ENCODE measurements at regions not wholly inside any gene's neighbourhood (a gene's known extent, or its start where the extent isn't known, plus 50 kb on each side); places are given as distances from the start of the nearest gene placed in this dataset.
"Not testable (repeated sequence)": the region's sequence is repeated elsewhere in the genome, so short reads cannot be mapped to it uniquely, and the experiment has no call there.

GRCh38 chr2:185274718-185275484, 463.7 kb upstream of the FSIP2 start:
- no peak for DNase-seq

GRCh38 chr2:185275979-185276378, 462.6 kb upstream of the FSIP2 start:
- not testable (repeated sequence) for DNase-seq

- no peak for DNase-seq
These were observed 459.8 kb upstream of the FSIP2 start for GRCh38 chr2:185278761-185279160.

- DNase-seq, result no peak
These were observed 458.6 kb upstream of the FSIP2 start for GRCh38 chr2:185279999-185280398.

GRCh38 chr2:185284696-185285095, 453.9 kb upstream of the FSIP2 start:
- DNase-seq, result no peak

- DNase-seq, result peak; percentile 1
These were observed 448.6 kb upstream of the FSIP2 start for GRCh38 chr2:185290012-185290411.

- peak; percentile 29 for DNase-seq
These were observed 447.5 kb upstream of the FSIP2 start for GRCh38 chr2:185291035-185291647.

GRCh38 chr2:185299867-185300266, 438.7 kb upstream of the FSIP2 start:
- DNase-seq, result no peak

- no peak for DNase-seq
These were observed 432.5 kb upstream of the FSIP2 start for GRCh38 chr2:185306119-185306518.

- DNase-seq, result no peak
These were observed 422.2 kb upstream of the FSIP2 start for GRCh38 chr2:185316383-185316782.

GRCh38 chr2:185318271-185318724, 420.3 kb upstream of the FSIP2 start:
- DNase-seq, result no peak

GRCh38 chr2:185335879-185336278, 402.7 kb upstream of the FSIP2 start:
- DNase-seq, result no peak

- no peak for DNase-seq
These were observed 401.6 kb upstream of the FSIP2 start for GRCh38 chr2:185337033-185337432.

- DNase-seq, result no peak
These were observed 400.5 kb upstream of the FSIP2 start for GRCh38 chr2:185338104-185338503.

- no peak for DNase-seq
These were observed 391.2 kb upstream of the FSIP2 start for GRCh38 chr2:185347445-185347844.

- DNase-seq, result no peak
These were observed 377.8 kb upstream of the FSIP2 start for GRCh38 chr2:185360776-185361175.

- no peak for DNase-seq
These were observed 366.4 kb upstream of the FSIP2 start for GRCh38 chr2:185372188-185372587.

GRCh38 chr2:185373229-185373628, 365.4 kb upstream of the FSIP2 start:
- no peak for DNase-seq

GRCh38 chr2:185374878-185375277, 363.7 kb upstream of the FSIP2 start:
- DNase-seq, result no peak

- DNase-seq, result no peak
These were observed 362.9 kb upstream of the FSIP2 start for GRCh38 chr2:185375731-185376130.

GRCh38 chr2:185381631-185382030, 357.0 kb upstream of the FSIP2 start:
- no peak for DNase-seq

GRCh38 chr2:185384822-185385560, 353.6 kb upstream of the FSIP2 start:
- DNase-seq, result no peak

- no peak for DNase-seq
These were observed 350.4 kb upstream of the FSIP2 start for GRCh38 chr2:185388226-185388625.
